ENCODE measurements at regions not wholly inside any gene's neighbourhood (a gene's known extent, or its start where the extent isn't known, plus 50 kb on each side); places are given as distances from the start of the nearest gene placed in this dataset.

- no peak for TF ChIP-seq CTCF (IDR thresholded peaks at IDR 0.05)
- no peak for TF ChIP-seq POLR2A (IDR thresholded peaks at IDR 0.05)
Observed at GRCh38 chrX:84924624-84925023, 79.1 kb upstream of the APOOL start.
